Lower lobe of right lung (tissue), 2 donors: ENCODE measurements at regions not wholly inside any gene's neighbourhood (a gene's known extent, or its start where the extent isn't known, plus 50 kb on each side); places are given as distances from the start of the nearest gene placed in this dataset.

ENCODE experiments used
- ATAC-seq, 2 donors: fragments of 200-7000 bp; cut with Tn5 transposase; one replicate each; pipeline ENCODE4 v1.9.1; 2020 to 2022; ENCODE audit warnings: mild to moderate bottlenecking in 2 of 2, moderate library complexity in 2 of 2
- DNase-seq: peaks from one replicate; pipeline ENCODE4 v3.0.0-alpha.2; 2020
- H3K27ac ChIP-seq: fragments of 200-600 bp; one replicate; pipeline ENCODE4 v1.8.0; 2022
- H3K27me3 ChIP-seq: fragments of 200-600 bp; one replicate; pipeline ENCODE4 v1.8.0; 2022; ENCODE audit warnings: low read depth
- H3K36me3 ChIP-seq: fragments of 200-600 bp; one replicate; pipeline ENCODE4 v1.8.0; 2022; ENCODE audit warnings: mild to moderate bottlenecking
- H3K4me1 ChIP-seq: fragments of 200-600 bp; one replicate; pipeline ENCODE4 v1.8.0; 2022
- H3K4me3 ChIP-seq: fragments of 200-600 bp; one replicate; pipeline ENCODE4 v1.8.0; 2022; ENCODE audit warnings: mild to moderate bottlenecking
- H3K9me3 ChIP-seq: fragments of 200-600 bp; one replicate; pipeline ENCODE4 v1.8.0; 2022
- intact Hi-C: fragments of 100-400 bp; cut with DNase I; formaldehyde crosslinking; loops from one replicate; pipeline ENCODE4 v1.11.0; 2022
- TF ChIP-seq, protein P1 (sequence below): fragments of 200-600 bp; IDR thresholded peaks from one replicate; pipeline ENCODE4 v1.8.0; 2022; ENCODE audit warnings: antibody characterized with exemption, mild to moderate bottlenecking
- donor health status: DM: no; HTN: yes; CAD: no; lungs with severe emphysema.

DNA sequence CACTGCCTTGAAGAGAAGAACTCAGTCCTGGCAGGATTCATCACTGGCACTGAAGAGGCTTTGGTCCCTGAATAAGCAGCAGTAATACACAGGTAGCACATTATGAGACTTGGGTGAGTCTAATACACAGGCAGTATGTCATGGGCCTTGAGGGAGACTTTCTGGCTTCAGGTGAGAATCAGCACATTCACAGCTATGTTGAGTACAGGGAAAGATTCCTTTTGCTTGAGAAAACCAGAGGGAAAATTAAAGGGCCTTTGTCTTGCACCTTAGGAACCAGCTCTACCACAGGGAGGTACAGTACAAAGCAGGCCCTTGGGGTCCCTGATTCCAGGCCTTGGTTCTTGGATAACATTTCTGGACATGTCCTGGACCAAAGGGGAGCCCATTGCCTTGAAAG lies 484.6 kb downstream of the RFC3 start:
- H3K27ac ChIP-seq: no peak overlapping the region
- H3K9me3 ChIP-seq: no peaks in the 10 kb centered on the region
- intact Hi-C loops: no loop called here

DNA sequence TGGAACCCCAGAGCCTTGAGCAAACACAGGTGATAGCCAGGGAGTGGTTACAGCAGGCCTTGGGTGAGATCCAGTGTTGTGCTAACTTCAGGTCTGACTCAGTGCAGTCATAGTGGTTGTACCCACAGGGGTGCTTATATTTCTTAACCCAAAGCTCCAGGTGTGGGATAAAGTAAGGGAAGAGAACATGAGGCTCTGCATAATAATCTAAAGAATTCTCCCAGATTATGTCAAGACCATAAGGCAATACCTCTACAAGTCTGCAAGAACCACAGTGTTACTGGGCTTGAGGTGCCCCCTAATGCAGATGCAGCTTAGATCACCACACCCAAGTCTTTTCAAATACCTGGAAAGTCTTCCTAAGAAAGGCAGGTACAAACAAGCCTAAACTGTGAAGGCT lies 485.4 kb downstream of the RFC3 start:
- DNase-seq: no peak
- H3K9me3 ChIP-seq: no peaks in the 10 kb centered on the region
- no peak for ATAC-seq
- intact Hi-C loops: no loop called here
- H3K27ac ChIP-seq: no peak overlapping the region
- no peaks in the 10 kb centered on the region for H3K27me3 ChIP-seq
- peaks cover 11% of the 10 kb centered on the region for H3K4me1 ChIP-seq
- H3K36me3 ChIP-seq: no peaks in the 10 kb centered on the region
- no peak overlapping the region for H3K4me3 ChIP-seq
- TF ChIP-seq, protein P1, sequence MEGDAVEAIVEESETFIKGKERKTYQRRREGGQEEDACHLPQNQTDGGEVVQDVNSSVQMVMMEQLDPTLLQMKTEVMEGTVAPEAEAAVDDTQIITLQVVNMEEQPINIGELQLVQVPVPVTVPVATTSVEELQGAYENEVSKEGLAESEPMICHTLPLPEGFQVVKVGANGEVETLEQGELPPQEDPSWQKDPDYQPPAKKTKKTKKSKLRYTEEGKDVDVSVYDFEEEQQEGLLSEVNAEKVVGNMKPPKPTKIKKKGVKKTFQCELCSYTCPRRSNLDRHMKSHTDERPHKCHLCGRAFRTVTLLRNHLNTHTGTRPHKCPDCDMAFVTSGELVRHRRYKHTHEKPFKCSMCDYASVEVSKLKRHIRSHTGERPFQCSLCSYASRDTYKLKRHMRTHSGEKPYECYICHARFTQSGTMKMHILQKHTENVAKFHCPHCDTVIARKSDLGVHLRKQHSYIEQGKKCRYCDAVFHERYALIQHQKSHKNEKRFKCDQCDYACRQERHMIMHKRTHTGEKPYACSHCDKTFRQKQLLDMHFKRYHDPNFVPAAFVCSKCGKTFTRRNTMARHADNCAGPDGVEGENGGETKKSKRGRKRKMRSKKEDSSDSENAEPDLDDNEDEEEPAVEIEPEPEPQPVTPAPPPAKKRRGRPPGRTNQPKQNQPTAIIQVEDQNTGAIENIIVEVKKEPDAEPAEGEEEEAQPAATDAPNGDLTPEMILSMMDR: no peak

More for the DNA sequence above, 484.6 kb downstream of the RFC3 start:
- Histone ChIP-seq H3K4me1 (peaks cover 11% of the 10 kb centered on the region), H3K4me3 (no peak overlapping the region), H3K27me3 (no peaks in the 10 kb centered on the region), H3K36me3 (no peaks in the 10 kb centered on the region)
- no peak for DNase-seq
- TF ChIP-seq, protein P1: no peak
- no peak for ATAC-seq

DNA sequence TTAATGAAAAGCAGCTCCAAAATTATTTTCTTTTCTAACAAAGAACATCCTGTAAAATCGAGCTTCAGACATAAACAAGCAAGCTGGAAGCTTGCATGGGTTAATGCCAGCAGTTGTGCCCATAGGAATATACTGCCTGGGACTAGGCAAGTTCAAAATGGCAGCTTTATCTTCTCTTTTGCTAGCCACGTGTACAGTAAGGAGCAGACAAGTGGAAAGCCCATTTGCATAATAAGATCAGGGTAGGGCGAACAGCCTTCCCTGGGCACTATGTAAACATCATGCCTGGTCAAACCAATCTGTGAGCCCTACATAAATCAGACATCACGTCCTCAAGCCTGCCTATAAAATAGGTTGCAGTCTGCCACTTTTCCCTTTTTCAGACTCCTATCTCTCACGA lies 489.7 kb downstream of the RFC3 start:
- Histone ChIP-seq H3K27me3 (no peaks in the 10 kb centered on the region), H3K36me3 (no peaks in the 10 kb centered on the region), H3K4me3 (no peak overlapping the region), H3K27ac (no peak overlapping the region), H3K4me1 (no peaks in the 10 kb centered on the region), H3K9me3 (no peaks in the 10 kb centered on the region)
- TF ChIP-seq, protein P1: no peak
- DNase-seq: no peak
- intact Hi-C loops: no loop called here
- ATAC-seq: no peak

DNA sequence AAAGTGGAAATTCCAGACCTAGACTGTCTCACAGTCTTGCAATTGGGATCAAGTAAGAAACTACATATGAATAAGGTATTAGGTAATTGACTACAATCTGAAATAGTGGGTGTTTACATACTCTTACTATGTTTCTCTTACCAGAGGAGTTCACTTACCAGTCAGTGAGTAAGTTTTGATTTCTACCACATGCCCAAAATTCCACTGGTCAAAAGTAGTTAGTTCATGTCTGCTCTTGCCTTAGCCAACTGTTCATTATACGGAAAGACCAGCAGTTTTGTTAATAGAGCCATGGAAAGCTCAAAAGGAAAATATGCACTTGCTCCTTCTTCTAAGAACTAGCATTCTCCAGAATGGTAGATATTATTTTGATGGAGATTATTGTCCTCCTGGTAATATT lies 490.8 kb downstream of the RFC3 start:
- no peaks in the 10 kb centered on the region for H3K4me1 ChIP-seq
- no peak overlapping the region for H3K4me3 ChIP-seq
- intact Hi-C loops: no loop called here
- no peak for ATAC-seq
- no peaks in the 10 kb centered on the region for H3K9me3 ChIP-seq
- TF ChIP-seq, protein P1: no peak
- H3K27me3 ChIP-seq: no peaks in the 10 kb centered on the region
- no peak overlapping the region for H3K27ac ChIP-seq
- no peak for DNase-seq
- H3K36me3 ChIP-seq: no peaks in the 10 kb centered on the region

DNA sequence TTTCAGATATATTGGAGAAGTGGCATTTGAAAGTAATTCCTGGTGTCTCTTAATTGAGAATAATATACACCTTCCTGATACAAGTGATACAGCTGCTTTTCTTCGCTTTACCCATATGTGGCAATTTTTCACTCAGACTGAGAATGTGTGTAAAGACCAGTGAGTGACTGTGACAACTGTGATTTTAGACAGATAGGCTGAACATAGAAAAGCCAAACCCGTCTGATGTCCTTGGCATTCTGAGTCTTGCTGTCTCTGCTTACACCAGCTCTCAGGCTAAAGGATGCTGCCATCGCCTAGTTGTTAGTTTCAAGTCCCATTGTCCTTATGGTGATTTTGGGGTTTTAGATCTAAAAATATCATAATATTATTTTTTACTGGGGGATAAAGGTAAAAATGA lies 492.6 kb downstream of the RFC3 start:
- TF ChIP-seq, protein P1: no peak
- intact Hi-C loops: no loop called here
- H3K9me3 ChIP-seq: no peaks in the 10 kb centered on the region
- H3K27ac ChIP-seq: no peak overlapping the region
- DNase-seq (no peak), ATAC-seq (no peak)
- H3K4me1 ChIP-seq: no peaks in the 10 kb centered on the region
- no peak overlapping the region for H3K4me3 ChIP-seq
- H3K36me3 ChIP-seq: no peaks in the 10 kb centered on the region
- H3K27me3 ChIP-seq: no peaks in the 10 kb centered on the region

DNA sequence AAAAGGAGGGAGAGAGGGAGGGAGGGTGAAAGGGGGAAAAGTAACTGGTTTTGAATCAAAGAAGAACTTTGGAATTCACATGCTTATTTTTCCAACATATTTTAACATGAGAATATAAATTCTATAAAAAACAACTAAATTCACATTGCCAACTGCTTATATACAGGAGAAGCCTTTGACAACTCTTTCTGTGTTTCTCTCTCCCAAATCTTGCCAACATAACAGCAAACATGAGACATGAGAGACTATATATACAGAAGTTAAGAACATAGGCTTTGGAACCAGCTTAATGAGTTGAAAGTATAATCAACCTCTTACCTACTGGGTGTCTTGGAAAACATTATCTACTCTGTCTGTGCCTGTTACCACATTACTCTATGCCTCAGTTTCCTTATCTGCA lies 493.3 kb downstream of the RFC3 start:
- Histone ChIP-seq H3K4me3 (no peak overlapping the region), H3K36me3 (no peaks in the 10 kb centered on the region), H3K9me3 (no peaks in the 10 kb centered on the region), H3K27ac (no peak overlapping the region), H3K27me3 (no peaks in the 10 kb centered on the region), H3K4me1 (no peaks in the 10 kb centered on the region)
- no peak for DNase-seq
- no peak for ATAC-seq
- intact Hi-C loops: no loop called here
- TF ChIP-seq, protein P1: no peak
